OCI-LY3 (cell line): ENCODE measurements at regions not wholly inside any gene's neighbourhood (a gene's known extent, or its start where the extent isn't known, plus 50 kb on each side); places are given as distances from the start of the nearest gene placed in this dataset.

ENCODE experiments used
- H2AFZ ChIP-seq: fragments of 200-600, 300-600 bp; shearing (Covaris generic); 2 replicates; pipeline ENCODE4 v1.6.0; 2014; ENCODE audit warnings: antibody characterized with exemption, low read depth, low read length
- H3K27ac ChIP-seq: fragments of 200-600, 300-600 bp; sonication (generic); 2 replicates; pipeline ENCODE4 v1.5.1; 2014; ENCODE audit warnings: mild to moderate bottlenecking, low read length, moderate library complexity, mixed read lengths
- H3K27me3 ChIP-seq: fragments of 200-600, 300-600 bp; sonication (generic); 2 replicates; pipeline ENCODE4 v1.6.1; 2014; ENCODE audit warnings: low read depth, low read length, mixed read lengths
- H3K36me3 ChIP-seq: fragments of 200-600, 300-600 bp; sonication (generic); replicated peaks from 2 replicates; pipeline ENCODE3; 2014; ENCODE audit warnings: low read depth, low read length, mixed read lengths
- H3K4me1 ChIP-seq: fragments of 300-600, 200-600 bp; sonication (generic); 2 replicates; pipeline ENCODE4 v1.6.1; 2014; ENCODE audit warnings: low read length, mixed read lengths
- H3K4me2 ChIP-seq: fragments of 200-600, 300-600 bp; sonication (generic); 2 replicates; pipeline ENCODE4 v1.6.1; 2014; ENCODE audit warnings: low read length, mixed read lengths
- H3K4me3 ChIP-seq: fragments of 300-600, 200-600 bp; sonication (generic); 2 replicates; pipeline ENCODE4 v1.5.1; 2014; ENCODE audit warnings: antibody characterized with exemption, mild to moderate bottlenecking, low read length, moderate library complexity
- H3K79me2 ChIP-seq: fragments of 300-600, 200-600 bp; shearing (Covaris generic); 2 replicates; pipeline ENCODE4 v1.6.1; 2014; ENCODE audit warnings: mild to moderate bottlenecking, low read length, mixed read lengths
- H3K9ac ChIP-seq: fragments of 300-600, 200-600 bp; shearing (Covaris generic); 2 replicates; pipeline ENCODE4 v1.6.0; 2014; ENCODE audit warnings: mild to moderate bottlenecking, low read length, moderate library complexity
- H3K9me3 ChIP-seq: fragments of 200-600, 300-600 bp; shearing (Covaris generic); 2 replicates; pipeline ENCODE4 v1.6.1; 2014; ENCODE audit warnings: low read length, mixed read lengths; ENCODE audit not compliant: insufficient read depth
- H4K20me1 ChIP-seq: fragments of 200-600, 300-600 bp; sonication (generic); 2 replicates; pipeline ENCODE4 v1.6.1; 2016; ENCODE audit warnings: low read length, mixed read lengths; ENCODE audit not compliant: insufficient read depth
- CTCF ChIP-seq: fragments of 200-600, 300-600 bp; sonication (generic); IDR thresholded peaks from 2 replicates; pipeline ENCODE4 v1.5.1; 2014; ENCODE audit warnings: antibody characterized with exemption, low read length, low read depth
- EZH2phosphoT487 ChIP-seq: fragments of 200-600 bp; shearing (Covaris generic); IDR thresholded peaks from 2 replicates; pipeline ENCODE4 v1.6.1; 2018; ENCODE audit warnings: antibody characterized with exemption, mixed run types, low read depth

GRCh38 chr4:14396183-14396582, 606.1 kb upstream of the CPEB2 start:
- TF ChIP-seq CTCF: no peak
- TF ChIP-seq EZH2phosphoT487: no peak
- H3K4me1 ChIP-seq: peaks cover 11% of the 10 kb centered on the region
- no peaks in the 10 kb centered on the region for H3K27me3 ChIP-seq
- H3K4me2 ChIP-seq: no peak overlapping the region
- H3K27ac ChIP-seq: no peak overlapping the region
- no peaks in the 10 kb centered on the region for H4K20me1 ChIP-seq
- H3K9ac ChIP-seq: no peak overlapping the region
- H3K9me3 ChIP-seq: peaks cover 11% of the 10 kb centered on the region; the same call in 1 of the 2 replicates
- H3K4me3 ChIP-seq: no peak overlapping the region
- H2AFZ ChIP-seq: no peak overlapping the region
- H3K79me2 ChIP-seq: no peaks in the 10 kb centered on the region
- H3K36me3 ChIP-seq: peaks cover 9% of the 10 kb centered on the region

GRCh38 chr4:14399848-14400247, 602.4 kb upstream of the CPEB2 start:
- Histone ChIP-seq H2AFZ (no peak overlapping the region), H3K27ac (peak overlapping the region; percentile 37; the same call in 1 of the 2 replicates), H3K36me3 (peaks cover 9% of the 10 kb centered on the region), H3K9me3 (peaks cover 24% of the 10 kb centered on the region), H3K4me3 (no peak overlapping the region), H3K79me2 (no peaks in the 10 kb centered on the region), H3K27me3 (no peaks in the 10 kb centered on the region), H3K9ac (no peak overlapping the region), H3K4me1 (peaks cover 11% of the 10 kb centered on the region), H4K20me1 (no peaks in the 10 kb centered on the region), H3K4me2 (no peak overlapping the region)
- TF ChIP-seq EZH2phosphoT487 (no peak), CTCF (no peak)

- Histone ChIP-seq H3K27me3 (no peaks in the 10 kb centered on the region), H3K36me3 (peaks cover 9% of the 10 kb centered on the region), H3K4me1 (peaks cover 11% of the 10 kb centered on the region), H3K9me3 (peaks cover 24% of the 10 kb centered on the region), H3K79me2 (no peaks in the 10 kb centered on the region), H3K27ac (peak overlapping the region; percentile 37; the same call in 1 of the 2 replicates), H3K4me3 (no peak overlapping the region), H2AFZ (no peak overlapping the region), H4K20me1 (no peaks in the 10 kb centered on the region), H3K9ac (no peak overlapping the region), H3K4me2 (no peak overlapping the region)
- TF ChIP-seq CTCF (no peak), EZH2phosphoT487 (no peak)
These were observed 602.0 kb upstream of the CPEB2 start for GRCh38 chr4:14400307-14400706.

- peaks cover 9% of the 10 kb centered on the region for H3K36me3 ChIP-seq
- TF ChIP-seq CTCF (no peak), EZH2phosphoT487 (no peak)
- no peaks in the 10 kb centered on the region for H3K79me2 ChIP-seq
- peaks cover 24% of the 10 kb centered on the region for H3K9me3 ChIP-seq
- no peak overlapping the region for H3K4me3 ChIP-seq
- peaks cover 23% of the 10 kb centered on the region for H3K4me1 ChIP-seq
- H3K27ac ChIP-seq: no peak overlapping the region
- H2AFZ ChIP-seq: no peak overlapping the region
- no peak overlapping the region for H3K4me2 ChIP-seq
- no peaks in the 10 kb centered on the region for H4K20me1 ChIP-seq
- H3K9ac ChIP-seq: no peak overlapping the region
- no peaks in the 10 kb centered on the region for H3K27me3 ChIP-seq
These were observed 599.1 kb upstream of the CPEB2 start for GRCh38 chr4:14403132-14403531.
